Posterior vena cava (tissue), 2 donors: ENCODE measurements at regions not wholly inside any gene's neighbourhood (a gene's known extent, or its start where the extent isn't known, plus 50 kb on each side); places are given as distances from the start of the nearest gene placed in this dataset.
"Not testable (repeated sequence)": the region's sequence is repeated elsewhere in the genome, so short reads cannot be mapped to it uniquely, and the experiment has no call there.

ENCODE experiments used
- DNase-seq: peaks from one replicate; pipeline ENCODE4 v3.0.0-alpha.2; 2020; ENCODE audit warnings: low spot score
- intact Hi-C, 2 donors: fragments of 100-400 bp; cut with DNase I; formaldehyde crosslinking; loops; one replicate each; pipeline versions ENCODE4 v1.14.1 to v1.14.2; 2022 to 2023
- donor health status: DM: yes; HTN: yes; CAD: no.
- donor health status: DM: yes; HTN: yes; CAD: no.

DNA sequence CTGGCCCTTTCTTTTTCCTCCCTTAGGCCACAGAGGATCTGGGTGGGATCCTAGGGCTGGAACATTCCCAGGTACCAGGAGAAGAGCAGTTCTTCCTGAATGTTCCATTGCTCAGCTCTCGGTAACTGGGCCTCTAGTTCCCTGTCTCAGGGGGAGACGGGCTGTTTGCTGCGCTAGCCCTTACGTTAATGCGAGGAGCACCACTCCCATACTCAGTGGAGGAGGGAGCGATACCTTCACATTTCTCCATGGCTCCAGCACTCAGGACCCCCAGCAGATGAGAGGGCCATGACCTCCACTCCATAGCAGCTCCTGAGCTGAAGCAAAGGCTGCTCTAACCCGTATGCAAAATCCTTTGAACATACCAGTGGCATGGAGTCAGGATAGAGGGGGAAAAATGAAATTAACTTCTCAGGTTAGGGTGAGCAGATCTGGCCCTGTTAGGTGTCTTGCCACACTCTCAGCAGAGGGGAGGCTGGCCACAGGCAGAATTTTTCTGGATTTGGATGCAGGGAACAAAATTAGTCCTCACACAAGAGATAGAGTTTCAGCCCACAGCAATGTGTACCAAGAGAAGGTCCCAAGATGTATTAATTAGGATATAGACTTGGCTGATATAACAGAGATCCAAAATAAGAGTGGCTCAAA lies 206.7 kb downstream of the ZFP36L2 start:
- intact Hi-C loops = loop anchor here (5.0 to 10.0 kb wide), 5 partner anchors 42 to 465 kb away; partner anchors contain the start of gene ZFP36L2 (in 2 of the 2)
- peak; percentile 17 for DNase-seq

DNA sequence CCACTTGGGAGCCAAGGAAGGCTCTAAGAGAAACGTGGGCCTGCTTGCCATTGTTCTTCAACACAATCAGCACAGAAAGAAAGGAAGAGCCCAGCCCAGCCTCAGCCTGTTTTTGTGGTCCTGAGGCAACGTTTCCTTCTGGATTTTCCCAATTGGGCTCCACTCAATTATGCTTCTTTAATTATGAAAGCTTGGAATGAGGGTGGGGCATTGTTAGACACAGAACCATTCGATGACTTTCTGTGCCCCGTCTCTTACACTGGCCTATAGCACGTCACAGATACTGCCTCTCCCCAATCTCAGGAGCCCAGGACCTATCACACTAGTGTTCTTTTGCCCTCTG lies 207.4 kb downstream of the ZFP36L2 start:
- intact Hi-C loops = no loop called here

DNA sequence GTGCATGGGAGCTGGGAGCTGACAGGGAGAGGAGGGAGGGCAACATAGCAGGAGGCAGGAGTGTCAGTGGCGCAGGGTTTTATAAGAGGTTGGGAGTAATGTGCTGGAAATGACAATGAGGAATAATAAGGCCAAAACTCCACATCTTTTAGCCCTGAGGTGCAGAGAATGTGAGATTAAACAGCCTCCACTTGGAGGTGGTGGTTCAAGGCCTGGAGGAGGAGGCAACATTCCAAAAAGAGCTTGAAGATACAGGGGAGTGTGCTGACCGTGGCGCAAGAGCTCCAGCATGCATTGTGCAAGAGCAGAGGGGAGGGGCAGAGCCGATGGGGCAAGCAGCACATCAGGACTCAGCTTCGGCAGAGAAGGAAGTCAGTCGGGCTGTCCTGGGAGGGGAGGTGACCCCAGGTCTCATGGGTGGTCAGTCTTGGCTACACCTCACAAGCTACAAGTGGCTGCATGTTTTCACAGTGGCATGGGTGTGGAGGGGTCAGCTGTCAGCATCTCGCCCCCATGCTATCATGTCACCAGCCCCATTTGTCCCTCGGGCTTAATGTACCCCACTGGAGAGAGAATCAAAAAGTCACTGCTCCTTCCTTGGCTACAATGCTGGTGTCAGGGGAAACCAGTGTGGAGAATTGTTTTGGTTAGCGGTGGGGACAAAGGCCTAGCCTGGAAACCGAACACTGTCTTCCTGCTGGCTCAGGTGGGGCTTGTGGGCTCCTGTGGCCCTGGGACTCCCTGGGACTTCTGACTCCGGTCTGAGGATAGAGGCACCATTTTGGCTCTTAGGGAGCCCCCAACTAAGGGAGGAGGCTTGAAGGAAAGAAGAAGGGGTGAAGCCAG lies 208.0 kb downstream of the ZFP36L2 start:
- intact Hi-C loops = no loop called here
- peak; percentile 96 for DNase-seq

More for the DNA sequence above, 207.4 kb downstream of the ZFP36L2 start:
- DNase-seq = no peak

- no peak for DNase-seq
- intact Hi-C loops = no loop called here
These were observed 212.5 kb downstream of the ZFP36L2 start for GRCh38 chr2:43013821-43014345.

DNA sequence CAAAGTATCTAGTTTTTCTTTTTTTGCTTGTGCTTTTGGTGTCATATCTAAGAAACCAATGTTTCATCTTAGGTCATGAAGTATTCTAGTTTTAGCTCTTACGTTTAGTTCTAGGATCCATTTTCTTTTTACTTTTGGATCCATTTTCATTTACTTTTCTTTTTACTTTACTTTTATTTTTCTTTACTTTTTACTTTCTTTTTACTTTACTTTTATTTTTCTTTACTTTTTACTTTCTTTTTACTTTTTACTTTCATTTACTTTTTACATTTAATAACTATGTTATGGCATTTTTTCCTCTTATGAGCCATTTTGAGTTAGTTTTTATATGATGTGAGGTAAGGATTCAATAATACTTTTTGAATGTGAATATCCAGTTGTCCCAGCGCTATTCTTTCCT lies 213.4 kb downstream of the ZFP36L2 start:
- no peak for DNase-seq
- intact Hi-C loops = no loop called here

- intact Hi-C loops = no loop called here
- no peak for DNase-seq
These were observed 215.3 kb downstream of the ZFP36L2 start for GRCh38 chr2:43011158-43011491.

DNA sequence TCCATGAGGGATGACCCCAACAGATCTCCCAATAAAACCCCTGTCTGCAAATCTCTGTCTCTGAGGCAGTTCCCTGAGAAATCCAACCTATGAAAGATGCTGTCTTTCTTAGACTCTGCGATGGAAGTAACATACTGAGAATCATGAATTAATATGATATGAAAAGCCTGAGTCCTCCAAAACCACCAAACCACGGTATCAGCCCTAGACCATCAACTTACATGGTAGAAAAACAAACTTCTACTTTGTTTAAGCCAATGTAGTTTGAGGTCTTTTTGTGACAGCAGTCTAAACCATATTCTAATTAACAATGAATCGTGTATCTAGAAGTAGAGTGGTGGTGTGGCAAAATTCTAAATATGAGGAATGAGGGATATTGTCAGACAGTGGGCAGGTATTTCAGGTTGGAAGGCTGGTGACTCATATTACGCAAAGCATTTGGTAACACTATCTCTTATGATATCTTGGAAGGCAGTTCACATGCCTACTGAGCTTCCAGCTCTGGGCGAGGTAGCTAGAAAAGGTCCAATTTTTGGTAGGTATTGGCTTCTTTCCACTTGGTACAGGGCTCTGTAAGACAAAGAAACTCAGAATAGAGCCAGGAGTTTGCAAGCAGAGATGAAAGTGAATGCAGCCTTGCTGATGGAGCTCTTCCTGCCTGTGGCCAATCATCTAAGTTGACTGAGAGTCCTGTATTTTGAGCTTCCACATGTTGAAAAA lies 215.8 kb downstream of the ZFP36L2 start:
- DNase-seq = no peak
- intact Hi-C loops = no loop called here

GRCh38 chr2:43009448-43009847 lies 217.0 kb downstream of the ZFP36L2 start:
- peak; percentile 5 for DNase-seq

DNA sequence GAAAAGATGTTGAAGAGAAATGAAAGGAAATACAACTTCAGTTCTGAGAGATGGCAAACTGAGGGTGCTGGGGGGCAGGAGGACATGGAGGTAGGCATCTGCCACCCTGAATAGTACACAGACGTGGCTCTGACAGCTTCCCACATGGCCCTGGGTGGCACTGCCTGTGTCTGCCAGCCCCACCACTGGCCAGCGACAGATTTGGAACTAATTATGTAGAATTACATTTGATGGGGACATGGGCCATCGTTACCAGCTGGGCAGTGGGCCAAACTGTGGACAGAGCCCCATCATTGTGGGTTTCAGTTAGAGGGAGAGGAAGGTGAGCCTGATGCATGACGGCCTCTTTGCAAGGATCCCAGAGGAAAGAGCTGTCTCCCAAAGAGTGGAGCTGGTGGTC lies 216.0 kb upstream of the HAAO start:
- peak; percentile 23 for DNase-seq
- intact Hi-C loops = no loop called here

More at GRCh38 chr2:43009448-43009847, 217.0 kb downstream of the ZFP36L2 start:
- intact Hi-C loops = loop anchor here in 1 of 2 donors (1.0 kb wide), 1 partner anchor 28 kb away; no protein-coding TSS in a partner anchor

DNA sequence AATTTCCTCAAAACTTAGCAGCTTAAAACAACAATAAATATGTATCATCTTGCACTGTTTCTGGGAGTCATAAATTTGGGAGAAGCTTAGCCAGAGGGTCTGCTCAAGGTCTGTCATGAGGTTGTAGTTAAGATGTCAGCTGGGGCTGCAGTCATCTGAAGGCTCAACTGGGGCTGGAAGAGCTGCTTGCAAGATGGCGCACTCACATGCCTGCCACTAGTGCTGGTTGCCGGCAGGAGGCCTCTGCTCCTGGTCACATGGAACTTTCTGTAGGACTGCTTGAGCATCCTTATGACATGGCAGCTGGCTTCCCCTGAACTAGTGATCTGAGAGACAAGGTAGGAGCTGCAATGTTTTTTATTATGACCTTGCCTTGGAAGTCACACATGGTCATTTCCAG lies 215.5 kb upstream of the HAAO start:
- no peak for DNase-seq
- intact Hi-C loops = no loop called here

- DNase-seq = no peak
- intact Hi-C loops = no loop called here
These were observed 214.6 kb upstream of the HAAO start for GRCh38 chr2:43006834-43007543.

GRCh38 chr2:43005975-43006833 lies 213.8 kb upstream of the HAAO start:
- no peak for DNase-seq
- intact Hi-C loops = no loop called here

DNA sequence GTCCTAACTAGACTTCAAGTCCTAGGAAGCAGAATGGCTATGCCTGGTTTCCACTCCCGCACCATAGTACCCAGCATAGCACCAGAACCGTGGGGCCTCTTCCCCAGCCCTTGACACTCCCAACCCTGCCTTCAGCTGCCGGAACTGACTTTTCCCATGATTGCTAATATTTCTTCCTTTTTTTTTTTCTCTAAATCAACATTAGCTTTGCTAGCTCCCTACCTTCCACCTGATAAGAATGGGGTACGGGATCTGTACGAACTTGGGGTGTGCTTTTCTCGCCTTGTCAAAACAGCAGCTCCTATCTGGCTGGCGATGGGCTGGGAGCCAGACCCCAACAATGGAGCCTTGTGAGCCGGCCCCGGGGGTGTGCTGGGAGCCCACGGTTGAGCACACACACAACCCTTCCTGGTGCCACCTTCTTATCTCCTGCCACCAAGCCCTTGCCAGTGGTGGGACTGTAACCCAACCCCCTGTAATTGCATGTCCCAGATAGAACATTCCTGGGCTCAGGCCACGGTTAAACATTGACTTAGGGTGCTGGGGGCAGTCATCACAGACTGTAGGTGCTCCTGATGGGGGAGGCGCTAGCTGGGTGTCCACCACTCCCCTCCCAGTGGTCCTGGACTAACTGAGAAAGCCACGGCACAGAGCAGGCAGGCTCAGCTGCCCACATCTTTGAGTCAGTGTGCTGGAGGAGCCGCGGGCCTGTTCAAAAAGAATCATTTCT lies 213.0 kb upstream of the HAAO start:
- no peak for DNase-seq

DNA sequence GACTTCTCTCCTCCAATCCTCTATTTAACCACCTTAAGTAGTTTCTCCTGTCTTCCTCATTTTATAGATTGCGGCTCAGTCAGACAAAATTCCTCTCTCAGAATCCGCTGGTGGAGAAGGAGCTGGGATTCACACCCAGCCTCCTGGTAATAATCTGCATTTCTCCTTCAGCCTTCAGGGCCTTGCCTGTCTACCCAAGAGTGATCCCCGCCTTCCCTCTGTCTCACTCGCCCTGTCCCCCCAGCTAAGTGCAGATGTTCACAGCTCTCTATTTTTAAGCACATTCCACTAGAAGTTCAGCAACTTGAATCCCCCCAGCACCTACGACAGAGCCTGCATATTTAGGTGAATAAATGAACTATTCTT lies 212.5 kb upstream of the HAAO start:
- DNase-seq = no peak
- intact Hi-C loops = no loop called here

More for the DNA sequence above, 213.0 kb upstream of the HAAO start:
- intact Hi-C loops = no loop called here

DNA sequence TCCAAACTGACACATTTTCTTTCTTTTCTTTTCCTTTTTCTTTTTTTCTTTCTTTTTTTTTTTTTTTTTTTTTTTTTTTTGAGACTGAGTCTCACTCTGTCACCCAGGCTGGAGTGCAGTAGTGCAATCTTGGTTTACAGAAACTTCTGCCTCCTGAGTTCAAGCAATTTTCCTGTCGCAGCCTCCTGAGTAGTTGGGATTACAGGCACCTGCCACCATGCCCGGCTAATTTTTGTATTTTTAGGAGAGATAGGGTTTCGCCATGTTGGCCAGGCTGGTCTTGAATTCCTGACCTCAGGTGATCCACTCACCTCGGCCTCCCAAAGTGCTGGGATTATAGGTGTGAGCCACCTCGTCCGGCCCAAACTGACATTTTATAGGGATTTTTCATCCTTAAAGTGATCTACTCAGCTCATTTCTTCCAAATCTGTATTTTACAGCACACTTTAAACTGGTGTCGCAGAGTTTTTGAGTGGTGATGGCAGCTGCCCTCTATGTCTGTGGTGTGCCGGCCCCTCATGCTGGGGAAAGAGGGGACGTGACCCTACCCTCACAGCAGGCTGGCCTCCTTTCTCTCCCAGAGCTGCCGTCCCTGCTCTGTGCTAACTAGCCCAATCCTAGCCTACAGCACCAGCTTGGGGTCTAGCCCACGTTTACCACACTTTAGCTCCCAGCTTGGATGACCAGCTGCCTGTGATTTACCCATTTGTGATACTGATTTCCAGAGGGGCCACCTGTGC lies 211.9 kb upstream of the HAAO start:
- intact Hi-C loops, DNase-seq: not testable (repeated sequence)

DNA sequence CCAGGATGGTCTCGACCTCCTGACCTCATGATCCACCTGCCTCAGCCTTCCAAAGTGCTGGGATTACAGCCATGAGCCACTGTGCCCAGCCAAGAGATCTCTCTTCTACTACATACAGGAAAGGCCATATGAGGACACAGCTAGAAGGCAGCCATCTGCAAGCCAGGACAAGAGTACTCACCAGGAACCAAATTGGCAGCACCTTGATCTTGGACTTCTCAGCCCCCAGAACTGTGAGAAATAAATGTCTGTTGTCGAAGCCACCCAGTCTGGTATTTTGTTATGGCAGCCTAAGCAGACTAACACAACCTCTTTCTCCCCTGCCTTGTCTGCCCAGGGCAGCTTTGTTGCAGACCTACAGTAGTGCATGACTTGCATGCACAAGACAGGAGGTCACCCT lies 211.3 kb upstream of the HAAO start:
- intact Hi-C loops = no loop called here
- no peak for DNase-seq

DNA sequence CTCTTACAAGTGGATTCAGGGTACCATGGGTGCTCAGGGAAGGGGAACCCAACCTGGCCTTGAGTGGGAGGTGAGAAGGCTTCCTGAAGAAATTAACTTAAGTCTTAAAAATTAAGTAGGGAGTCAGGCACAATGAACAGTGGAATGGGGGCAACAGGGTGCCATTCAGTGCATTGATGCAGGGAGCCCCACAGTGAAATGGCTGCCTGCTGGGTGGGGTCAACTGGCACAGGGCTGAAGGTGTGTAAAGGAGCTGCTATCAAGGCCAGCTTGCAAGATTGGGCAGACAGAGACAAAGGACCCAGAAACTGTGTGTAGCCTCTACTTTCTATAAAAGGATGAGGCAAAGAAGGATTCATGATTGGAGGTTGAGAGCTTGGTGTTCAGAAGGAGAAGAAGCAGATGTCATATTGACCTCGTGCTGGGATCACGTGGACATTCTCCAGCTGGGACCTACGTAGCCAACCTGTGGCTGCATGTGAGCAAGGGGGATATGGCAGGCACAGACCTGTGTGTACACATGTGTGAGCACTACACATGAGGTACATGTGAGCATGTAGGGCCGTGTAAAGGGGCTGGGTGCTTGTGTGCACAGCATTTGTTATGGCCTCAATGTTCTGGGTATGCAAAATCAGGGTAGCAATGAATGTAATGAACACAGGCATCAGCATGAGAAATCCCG lies 209.5 kb upstream of the HAAO start:
- no peak for DNase-seq
- intact Hi-C loops = no loop called here
